ENCODE measurements at regions not wholly inside any gene's neighbourhood (a gene's known extent, or its start where the extent isn't known, plus 50 kb on each side); places are given as distances from the start of the nearest gene placed in this dataset.

DNA sequence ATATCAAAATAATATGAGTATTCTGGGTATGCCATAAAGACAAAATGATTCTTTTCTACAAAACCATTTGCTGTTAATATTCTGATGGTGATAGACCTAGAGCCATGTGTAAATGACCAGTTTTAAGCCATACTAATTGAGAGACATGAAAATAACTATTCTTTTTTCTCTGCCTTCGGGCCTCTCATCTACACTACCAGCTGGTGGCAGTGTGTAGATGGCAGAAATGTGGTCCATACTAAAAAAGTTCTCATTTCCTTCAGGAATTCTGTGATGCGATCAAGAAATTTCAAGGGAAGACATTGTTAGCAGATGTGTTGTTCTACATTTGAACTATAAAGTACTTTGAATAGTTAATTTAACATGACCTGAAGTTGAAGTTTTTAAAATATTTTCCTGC is 485.2 kb downstream of the TRIB2 start:
- Histone ChIP-seq H3K9ac (ENCODE audit: low read length) (no peak overlapping the region), H3K4me3 (ENCODE audit: low read length) (no peak overlapping the region), H2AFZ (ENCODE audit: low read depth, low read length) (no peak overlapping the region), H3K4me1 (ENCODE audit: low read length) (no peaks in the 10 kb centered on the region), H3K79me2 (ENCODE audit: low read length) (no peaks in the 10 kb centered on the region), H3K27ac (ENCODE audit: low read length) (no peak overlapping the region), H3K4me2 (ENCODE audit: low read length) (no peak overlapping the region), H3K36me3 (replicated peaks; ENCODE audit: low read depth, low read length) (no peaks in the 10 kb centered on the region), H3K27me3 (ENCODE audit: low read depth, low read length) (no peaks in the 10 kb centered on the region), H4K20me1 (ENCODE audit: insufficient read depth, low read length) (no peaks in the 10 kb centered on the region), H3K9me3 (ENCODE audit: insufficient read depth, low read length) (no peaks in the 10 kb centered on the region)
- TF ChIP-seq EZH2phosphoT487 (IDR thresholded peaks at IDR 0.05; ENCODE audit: low read depth): no peak
- TF ChIP-seq, protein P1, sequence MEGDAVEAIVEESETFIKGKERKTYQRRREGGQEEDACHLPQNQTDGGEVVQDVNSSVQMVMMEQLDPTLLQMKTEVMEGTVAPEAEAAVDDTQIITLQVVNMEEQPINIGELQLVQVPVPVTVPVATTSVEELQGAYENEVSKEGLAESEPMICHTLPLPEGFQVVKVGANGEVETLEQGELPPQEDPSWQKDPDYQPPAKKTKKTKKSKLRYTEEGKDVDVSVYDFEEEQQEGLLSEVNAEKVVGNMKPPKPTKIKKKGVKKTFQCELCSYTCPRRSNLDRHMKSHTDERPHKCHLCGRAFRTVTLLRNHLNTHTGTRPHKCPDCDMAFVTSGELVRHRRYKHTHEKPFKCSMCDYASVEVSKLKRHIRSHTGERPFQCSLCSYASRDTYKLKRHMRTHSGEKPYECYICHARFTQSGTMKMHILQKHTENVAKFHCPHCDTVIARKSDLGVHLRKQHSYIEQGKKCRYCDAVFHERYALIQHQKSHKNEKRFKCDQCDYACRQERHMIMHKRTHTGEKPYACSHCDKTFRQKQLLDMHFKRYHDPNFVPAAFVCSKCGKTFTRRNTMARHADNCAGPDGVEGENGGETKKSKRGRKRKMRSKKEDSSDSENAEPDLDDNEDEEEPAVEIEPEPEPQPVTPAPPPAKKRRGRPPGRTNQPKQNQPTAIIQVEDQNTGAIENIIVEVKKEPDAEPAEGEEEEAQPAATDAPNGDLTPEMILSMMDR (IDR thresholded peaks at IDR 0.05; ENCODE audit: low read depth, low read length): peak; percentile 68

- H3K79me2 ChIP-seq (ENCODE audit: low read length): no peaks in the 10 kb centered on the region
- H3K27ac ChIP-seq (ENCODE audit: low read length): no peak overlapping the region
- H3K9ac ChIP-seq (ENCODE audit: low read length): no peak overlapping the region
- no peaks in the 10 kb centered on the region for H4K20me1 ChIP-seq (ENCODE audit: insufficient read depth, low read length)
- no peak overlapping the region for H2AFZ ChIP-seq (ENCODE audit: low read depth, low read length)
- TF ChIP-seq EZH2phosphoT487 (IDR thresholded peaks at IDR 0.05; ENCODE audit: low read depth): no peak
- TF ChIP-seq, protein P1 (IDR thresholded peaks at IDR 0.05; ENCODE audit: low read depth, low read length): no peak
- H3K9me3 ChIP-seq (ENCODE audit: insufficient read depth, low read length): no peaks in the 10 kb centered on the region
- no peak overlapping the region for H3K4me3 ChIP-seq (ENCODE audit: low read length)
- H3K4me1 ChIP-seq (ENCODE audit: low read length): no peaks in the 10 kb centered on the region
- H3K36me3 ChIP-seq (replicated peaks; ENCODE audit: low read depth, low read length): no peaks in the 10 kb centered on the region
- no peaks in the 10 kb centered on the region for H3K27me3 ChIP-seq (ENCODE audit: low read depth, low read length)
- no peak overlapping the region for H3K4me2 ChIP-seq (ENCODE audit: low read length)
These were observed 495.4 kb downstream of the TRIB2 start for GRCh38 chr2:13212115-13212514.

DNA sequence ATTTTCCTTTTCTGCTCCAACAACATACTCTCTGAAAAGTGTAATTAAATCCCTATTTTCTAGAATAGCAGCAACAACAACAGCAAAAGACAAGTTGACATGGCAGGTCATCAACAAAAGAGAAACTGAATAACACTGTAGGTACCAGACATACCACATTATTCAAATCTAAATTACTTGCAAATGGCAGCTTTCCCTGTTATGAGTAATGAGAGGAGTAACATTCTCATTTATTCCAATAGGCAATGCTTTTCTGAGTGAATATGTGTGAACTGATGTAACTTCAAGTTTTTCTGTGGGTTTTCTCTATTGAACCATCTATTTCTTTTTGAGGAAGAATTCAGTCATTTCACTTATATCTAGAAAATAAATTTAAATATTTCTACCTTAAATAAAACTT is 501.5 kb downstream of the TRIB2 start:
- Histone ChIP-seq H3K9ac (ENCODE audit: low read length) (no peak overlapping the region), H3K4me1 (ENCODE audit: low read length) (peaks cover 11% of the 10 kb centered on the region), H3K9me3 (ENCODE audit: insufficient read depth, low read length) (no peaks in the 10 kb centered on the region), H3K4me2 (ENCODE audit: low read length) (no peak overlapping the region), H3K79me2 (ENCODE audit: low read length) (no peaks in the 10 kb centered on the region), H3K4me3 (ENCODE audit: low read length) (no peak overlapping the region), H2AFZ (ENCODE audit: low read depth, low read length) (no peak overlapping the region), H3K36me3 (replicated peaks; ENCODE audit: low read depth, low read length) (no peaks in the 10 kb centered on the region), H4K20me1 (ENCODE audit: insufficient read depth, low read length) (no peaks in the 10 kb centered on the region), H3K27ac (ENCODE audit: low read length) (no peak overlapping the region), H3K27me3 (ENCODE audit: low read depth, low read length) (no peaks in the 10 kb centered on the region)
- TF ChIP-seq, protein P1 (IDR thresholded peaks at IDR 0.05; ENCODE audit: low read depth, low read length): no peak
- TF ChIP-seq EZH2phosphoT487 (IDR thresholded peaks at IDR 0.05; ENCODE audit: low read depth): no peak

DNA sequence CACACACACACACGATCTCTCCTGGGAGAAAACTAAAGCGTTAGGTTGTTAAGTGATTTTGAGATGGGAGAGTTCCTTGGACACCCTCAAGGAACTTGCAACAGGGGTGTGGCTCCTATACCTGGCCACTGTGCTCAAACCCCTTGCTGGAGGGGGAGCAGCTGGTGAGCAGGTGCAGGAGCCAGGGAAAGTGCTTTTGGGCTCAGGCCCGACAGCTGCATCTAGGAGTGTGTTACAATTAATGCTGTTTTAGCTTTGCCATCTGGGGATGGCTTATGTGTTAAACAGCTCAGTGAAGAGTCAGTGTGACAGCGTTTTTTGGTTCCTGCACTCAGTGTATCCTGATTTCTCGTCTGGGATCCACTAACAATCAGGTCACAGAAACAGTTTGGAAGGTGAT is 510.8 kb downstream of the TRIB2 start:
- Histone ChIP-seq H3K9me3 (ENCODE audit: insufficient read depth, low read length) (no peaks in the 10 kb centered on the region), H3K27ac (ENCODE audit: low read length) (no peak overlapping the region), H3K36me3 (replicated peaks; ENCODE audit: low read depth, low read length) (no peaks in the 10 kb centered on the region), H3K4me1 (ENCODE audit: low read length) (no peaks in the 10 kb centered on the region), H4K20me1 (ENCODE audit: insufficient read depth, low read length) (no peaks in the 10 kb centered on the region), H3K27me3 (ENCODE audit: low read depth, low read length) (no peaks in the 10 kb centered on the region), H3K9ac (ENCODE audit: low read length) (no peak overlapping the region), H3K4me3 (ENCODE audit: low read length) (no peak overlapping the region), H3K4me2 (ENCODE audit: low read length) (no peak overlapping the region), H2AFZ (ENCODE audit: low read depth, low read length) (no peak overlapping the region), H3K79me2 (ENCODE audit: low read length) (no peaks in the 10 kb centered on the region)
- TF ChIP-seq EZH2phosphoT487 (IDR thresholded peaks at IDR 0.05; ENCODE audit: low read depth): no peak
- TF ChIP-seq, protein P1 (IDR thresholded peaks at IDR 0.05; ENCODE audit: low read depth, low read length): no peak

Measured in OCI-LY3 (cell line).